NCI-H345 (cell line): ENCODE measurements at regions not wholly inside any gene's neighbourhood (a gene's known extent, or its start where the extent isn't known, plus 50 kb on each side); places are given as distances from the start of the nearest gene placed in this dataset.
A peak's percentile ranks its signal among the peaks of the same experiment; 100 is the strongest.
"Not testable (repeated sequence)": the region's sequence is repeated elsewhere in the genome, so short reads cannot be mapped to it uniquely, and the experiment has no call there.

ENCODE experiments used
- DNase-seq: peaks from one replicate; lab custom pipeline; 2025; lab: John Stamatoyannopoulos, UW

GRCh38 chr17:63178530-63178929, 212.5 kb downstream of the TANC2 start:
- DNase-seq: no peak

- no peak for DNase-seq
Observed at GRCh38 chr17:63181856-63182255, 215.8 kb downstream of the TANC2 start.

- DNase-seq: no peak
Observed at GRCh38 chr17:63185420-63185819, 219.4 kb downstream of the TANC2 start.

GRCh38 chr17:63189082-63189481, 223.0 kb downstream of the TANC2 start:
- no peak for DNase-seq

GRCh38 chr17:63189930-63190329, 223.9 kb downstream of the TANC2 start:
- no peak for DNase-seq

GRCh38 chr17:63190821-63191370, 224.9 kb downstream of the TANC2 start:
- no peak for DNase-seq

- no peak for DNase-seq
Observed at GRCh38 chr17:63191610-63192009, 225.6 kb downstream of the TANC2 start.

GRCh38 chr17:63193827-63194226, 227.8 kb downstream of the TANC2 start:
- no peak for DNase-seq

- DNase-seq: no peak
Observed at GRCh38 chr17:63196772-63197335, 230.8 kb downstream of the TANC2 start.

- DNase-seq: no peak
Observed at GRCh38 chr17:63203652-63204051, 237.6 kb downstream of the TANC2 start.

- DNase-seq: no peak
Observed at GRCh38 chr17:63221939-63222338, 224.2 kb downstream of the CYB561 start.

- DNase-seq: peak; percentile 8
Observed at GRCh38 chr17:63222655-63223054, 223.5 kb downstream of the CYB561 start.

- no peak for DNase-seq
Observed at GRCh38 chr17:63223212-63223911, 222.7 kb downstream of the CYB561 start.

- no peak for DNase-seq
Observed at GRCh38 chr17:63224644-63225043, 221.5 kb downstream of the CYB561 start.

- not testable (repeated sequence) for DNase-seq
Observed at GRCh38 chr17:63226720-63227119, 219.4 kb downstream of the CYB561 start.

GRCh38 chr17:63231015-63231620, 215.0 kb downstream of the CYB561 start:
- not testable (repeated sequence) for DNase-seq

- no peak for DNase-seq
Observed at GRCh38 chr17:63232565-63233310, 213.4 kb downstream of the CYB561 start.

GRCh38 chr17:63240106-63240505, 206.0 kb downstream of the CYB561 start:
- no peak for DNase-seq

GRCh38 chr17:63246344-63246743, 199.8 kb downstream of the CYB561 start:
- DNase-seq: no peak

- DNase-seq: no peak
Observed at GRCh38 chr17:63247706-63248105, 198.4 kb downstream of the CYB561 start.

- no peak for DNase-seq
Observed at GRCh38 chr17:63249256-63250004, 196.7 kb downstream of the CYB561 start.

- no peak for DNase-seq
Observed at GRCh38 chr17:63250830-63251229, 195.3 kb downstream of the CYB561 start.
